ENCODE measurements at regions not wholly inside any gene's neighbourhood (a gene's known extent, or its start where the extent isn't known, plus 50 kb on each side); places are given as distances from the start of the nearest gene placed in this dataset.

DNA sequence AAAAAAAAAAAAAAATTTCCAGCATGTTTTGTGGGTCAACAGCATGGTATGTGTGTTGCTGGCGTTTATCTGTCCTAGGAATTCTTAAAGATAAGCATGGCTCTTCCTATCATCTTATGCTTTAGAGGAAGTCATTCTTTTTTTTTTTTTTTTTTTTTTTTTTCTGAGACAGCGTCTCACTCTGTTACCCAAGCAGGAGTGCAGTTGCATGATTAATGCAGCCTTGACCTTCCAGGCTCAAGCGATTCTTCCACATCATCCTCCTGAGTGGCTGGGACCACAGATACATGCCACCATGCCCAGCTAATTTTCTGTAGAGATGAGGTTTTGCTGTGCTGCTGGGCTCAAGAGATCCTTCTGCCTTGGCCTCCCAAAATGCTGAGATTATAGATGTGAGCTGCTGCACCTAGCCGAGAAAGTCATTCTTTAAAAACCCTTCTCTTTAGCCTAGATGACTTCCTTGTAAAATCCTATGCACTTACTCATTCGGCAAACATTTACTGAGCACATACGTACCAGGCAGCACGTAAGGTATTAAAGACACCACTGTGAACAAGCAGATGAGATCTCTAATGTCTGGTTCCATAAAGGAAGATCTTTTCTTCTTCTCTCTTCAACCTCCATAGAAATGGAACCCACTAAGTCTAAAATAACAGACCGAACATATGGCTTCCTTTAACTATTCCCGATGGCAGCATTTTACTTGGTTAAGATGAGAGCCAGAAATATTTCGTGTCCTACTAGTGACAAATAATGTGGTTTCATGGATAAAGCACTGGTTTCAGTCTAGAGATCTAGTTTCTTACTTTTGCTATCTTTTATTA, 122.4 kb downstream of the RIN2 start:
- no peaks in the 10 kb centered on the region for H3K4me1 ChIP-seq (ENCODE audit: insufficient read depth, low read length, poor library complexity, severe bottlenecking)
- no peak overlapping the region for H3K4me3 ChIP-seq (ENCODE audit: low read length, poor library complexity, severe bottlenecking)
- no peaks in the 10 kb centered on the region for H3K9me3 ChIP-seq (ENCODE audit: insufficient read depth, low read depth, low read length)
- H2AFZ ChIP-seq (ENCODE audit: low read length), result no peak overlapping the region
- no peak overlapping the region for H3K4me2 ChIP-seq (ENCODE audit: low read depth, low read length, poor library complexity, severe bottlenecking)
- H3F3A ChIP-seq (ENCODE audit: low read depth), result no peaks in the 10 kb centered on the region
- no peaks in the 10 kb centered on the region for H3K36me3 ChIP-seq (ENCODE audit: insufficient read depth, low read length)
- TF ChIP-seq, protein P1, sequence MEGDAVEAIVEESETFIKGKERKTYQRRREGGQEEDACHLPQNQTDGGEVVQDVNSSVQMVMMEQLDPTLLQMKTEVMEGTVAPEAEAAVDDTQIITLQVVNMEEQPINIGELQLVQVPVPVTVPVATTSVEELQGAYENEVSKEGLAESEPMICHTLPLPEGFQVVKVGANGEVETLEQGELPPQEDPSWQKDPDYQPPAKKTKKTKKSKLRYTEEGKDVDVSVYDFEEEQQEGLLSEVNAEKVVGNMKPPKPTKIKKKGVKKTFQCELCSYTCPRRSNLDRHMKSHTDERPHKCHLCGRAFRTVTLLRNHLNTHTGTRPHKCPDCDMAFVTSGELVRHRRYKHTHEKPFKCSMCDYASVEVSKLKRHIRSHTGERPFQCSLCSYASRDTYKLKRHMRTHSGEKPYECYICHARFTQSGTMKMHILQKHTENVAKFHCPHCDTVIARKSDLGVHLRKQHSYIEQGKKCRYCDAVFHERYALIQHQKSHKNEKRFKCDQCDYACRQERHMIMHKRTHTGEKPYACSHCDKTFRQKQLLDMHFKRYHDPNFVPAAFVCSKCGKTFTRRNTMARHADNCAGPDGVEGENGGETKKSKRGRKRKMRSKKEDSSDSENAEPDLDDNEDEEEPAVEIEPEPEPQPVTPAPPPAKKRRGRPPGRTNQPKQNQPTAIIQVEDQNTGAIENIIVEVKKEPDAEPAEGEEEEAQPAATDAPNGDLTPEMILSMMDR (conservative IDR thresholded peaks at IDR 0.05; ENCODE audit: low read length), result no peak
- TF ChIP-seq EZH2phosphoT487 (IDR thresholded peaks at IDR 0.05; ENCODE audit: borderline replicate concordance), result no peak
- no peaks in the 10 kb centered on the region for H3K27me3 ChIP-seq (ENCODE audit: insufficient read depth, low read length, poor library complexity, severe bottlenecking)
- no peaks in the 10 kb centered on the region for H3K9me2 ChIP-seq (replicated peaks; ENCODE audit: low read depth, low read length)
- no peak overlapping the region for H3K9ac ChIP-seq (ENCODE audit: low read depth, low read length, poor library complexity, severe bottlenecking)
- no peaks in the 10 kb centered on the region for H3K79me2 ChIP-seq (ENCODE audit: insufficient read depth, low read length)
- H4K20me1 ChIP-seq (ENCODE audit: insufficient read depth, low read length, poor library complexity, severe bottlenecking), result no peaks in the 10 kb centered on the region

DNA sequence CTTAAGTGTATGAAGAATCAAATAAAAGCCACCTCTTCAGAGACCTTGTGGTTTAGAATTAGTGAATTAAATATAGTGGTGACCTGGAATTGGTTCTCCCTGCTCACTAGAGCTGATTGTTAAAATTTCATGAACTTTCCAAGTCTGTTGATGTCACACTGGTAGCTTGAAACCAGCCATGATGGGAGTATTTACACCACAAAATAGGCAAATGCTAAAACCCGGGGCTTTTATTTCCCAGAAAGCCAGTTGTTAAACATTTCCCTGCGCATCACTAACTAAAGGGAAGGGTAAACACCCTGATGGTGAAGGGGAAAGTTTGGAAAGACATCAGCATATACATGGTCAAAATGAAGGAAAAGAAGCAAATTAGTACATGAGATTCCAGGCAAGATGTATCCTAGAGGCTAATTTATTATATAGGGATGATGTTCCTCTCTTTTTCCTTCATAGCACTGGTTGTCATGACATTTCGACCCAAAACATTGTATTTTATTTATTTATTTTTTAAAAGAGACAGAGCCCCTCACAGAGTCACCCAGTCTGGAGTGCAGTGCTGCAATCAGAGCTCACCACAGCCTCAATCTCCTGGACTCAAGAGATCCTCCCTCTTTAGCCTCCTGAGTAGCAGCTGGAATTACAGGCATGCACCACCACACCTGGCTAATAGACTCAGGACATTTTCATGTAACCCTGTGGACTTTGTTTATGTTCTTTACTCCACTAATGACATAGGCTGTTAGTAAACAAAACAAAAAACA, 123.2 kb downstream of the RIN2 start:
- no peaks in the 10 kb centered on the region for H3K4me1 ChIP-seq (ENCODE audit: insufficient read depth, low read length, poor library complexity, severe bottlenecking)

DNA sequence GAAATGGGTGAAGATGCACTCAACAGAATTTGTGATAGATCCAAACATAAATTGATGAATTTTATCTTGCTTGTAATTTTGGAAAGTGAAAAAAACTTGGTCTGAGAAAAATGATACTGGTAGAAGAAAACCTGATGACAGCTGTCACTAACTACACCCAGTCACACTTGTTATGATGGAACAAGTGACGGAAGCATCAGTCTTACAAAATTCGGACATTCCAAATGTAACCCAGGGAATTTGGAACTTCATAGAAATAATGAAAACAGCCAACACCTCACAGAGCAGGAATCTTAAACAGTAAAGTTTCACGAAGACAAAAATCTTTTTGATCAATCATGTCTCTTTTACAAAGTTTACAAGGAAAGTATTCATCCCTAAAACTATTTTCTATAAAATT, 123.9 kb downstream of the RIN2 start:
- no peak overlapping the region for H3K4me2 ChIP-seq (ENCODE audit: low read depth, low read length, poor library complexity, severe bottlenecking)
- H3K27me3 ChIP-seq (ENCODE audit: insufficient read depth, low read length, poor library complexity, severe bottlenecking), result no peaks in the 10 kb centered on the region
- H3K9ac ChIP-seq (ENCODE audit: low read depth, low read length, poor library complexity, severe bottlenecking), result no peak overlapping the region
- TF ChIP-seq, protein P1 (conservative IDR thresholded peaks at IDR 0.05; ENCODE audit: low read length), result no peak
- TF ChIP-seq EZH2phosphoT487 (IDR thresholded peaks at IDR 0.05; ENCODE audit: borderline replicate concordance), result no peak
- no peaks in the 10 kb centered on the region for H3F3A ChIP-seq (ENCODE audit: low read depth)
- no peaks in the 10 kb centered on the region for H3K79me2 ChIP-seq (ENCODE audit: insufficient read depth, low read length)
- H3K36me3 ChIP-seq (ENCODE audit: insufficient read depth, low read length), result no peaks in the 10 kb centered on the region
- no peaks in the 10 kb centered on the region for H3K9me2 ChIP-seq (replicated peaks; ENCODE audit: low read depth, low read length)
- H3K4me1 ChIP-seq (ENCODE audit: insufficient read depth, low read length, poor library complexity, severe bottlenecking), result no peaks in the 10 kb centered on the region
- no peaks in the 10 kb centered on the region for H4K20me1 ChIP-seq (ENCODE audit: insufficient read depth, low read length, poor library complexity, severe bottlenecking)
- H2AFZ ChIP-seq (ENCODE audit: low read length), result no peak overlapping the region
- H3K4me3 ChIP-seq (ENCODE audit: low read length, poor library complexity, severe bottlenecking), result no peak overlapping the region
- no peaks in the 10 kb centered on the region for H3K9me3 ChIP-seq (ENCODE audit: insufficient read depth, low read depth, low read length)

More for the DNA sequence above, 123.2 kb downstream of the RIN2 start:
- Histone ChIP-seq H4K20me1 (ENCODE audit: insufficient read depth, low read length, poor library complexity, severe bottlenecking) (no peaks in the 10 kb centered on the region), H3K9ac (ENCODE audit: low read depth, low read length, poor library complexity, severe bottlenecking) (no peak overlapping the region), H3K27me3 (ENCODE audit: insufficient read depth, low read length, poor library complexity, severe bottlenecking) (no peaks in the 10 kb centered on the region), H3K4me3 (ENCODE audit: low read length, poor library complexity, severe bottlenecking) (no peak overlapping the region), H3F3A (ENCODE audit: low read depth) (no peaks in the 10 kb centered on the region), H3K79me2 (ENCODE audit: insufficient read depth, low read length) (no peaks in the 10 kb centered on the region), H2AFZ (ENCODE audit: low read length) (no peak overlapping the region), H3K9me2 (replicated peaks; ENCODE audit: low read depth, low read length) (no peaks in the 10 kb centered on the region), H3K4me2 (ENCODE audit: low read depth, low read length, poor library complexity, severe bottlenecking) (no peak overlapping the region), H3K9me3 (ENCODE audit: insufficient read depth, low read depth, low read length) (no peaks in the 10 kb centered on the region), H3K36me3 (ENCODE audit: insufficient read depth, low read length) (no peaks in the 10 kb centered on the region)
- TF ChIP-seq EZH2phosphoT487 (IDR thresholded peaks at IDR 0.05; ENCODE audit: borderline replicate concordance), result no peak
- TF ChIP-seq, protein P1 (conservative IDR thresholded peaks at IDR 0.05; ENCODE audit: low read length), result no peak

All from Loucy (cell line).